Lung (tissue), 11 donors: ENCODE measurements at regions not wholly inside any gene's neighbourhood (a gene's known extent, or its start where the extent isn't known, plus 50 kb on each side); places are given as distances from the start of the nearest gene placed in this dataset.

Experiments used
- ATAC-seq: fragments of 200-7000 bp; cut with Tn5 transposase; one replicate; pipeline ENCODE4 v1.9.1; 2020; ENCODE audit warnings: moderate number of reproducible peaks; ENCODE audit not compliant: insufficient read depth, low FRiP score
- DNase-seq, 3 donors: peaks; one replicate each; pipeline ENCODE4 v3.0.0-alpha.2; 2013 to 2017
- H3K27ac ChIP-seq, 2 donors: one replicate each; pipeline ENCODE4 v1.5.1; 2013; ENCODE audit warnings: mild to moderate bottlenecking in 2 of 2, moderate library complexity in 2 of 2, control low read depth in 1 of 2, inconsistent platforms in 1 of 2, low read depth in 1 of 2, low read length in 1 of 2
- H3K27me3 ChIP-seq, 3 donors: one replicate each; pipeline ENCODE4 v1.5.1; 2013; ENCODE audit warnings: low read length in 2 of 3; ENCODE audit not compliant: control insufficient read depth in 3 of 3, insufficient read depth in 3 of 3
- H3K36me3 ChIP-seq, 4 donors: one replicate each; pipeline ENCODE4 v1.5.1; 2013; ENCODE audit warnings: low read length in 4 of 4, mild to moderate bottlenecking in 1 of 4, moderate library complexity in 1 of 4; ENCODE audit not compliant: control insufficient read depth in 4 of 4, insufficient read depth in 4 of 4
- H3K4me1 ChIP-seq, 5 donors: one replicate each; pipeline ENCODE4 v1.5.1; 2013; ENCODE audit warnings: low read length in 5 of 5, mild to moderate bottlenecking in 2 of 5, moderate library complexity in 1 of 5; ENCODE audit not compliant: control insufficient read depth in 5 of 5, insufficient read depth in 5 of 5
- H3K4me3 ChIP-seq: one replicate; pipeline ENCODE4 v1.5.1; 2013; ENCODE audit warnings: mild to moderate bottlenecking, control low read depth, moderate library complexity
- H3K9ac ChIP-seq, 2 donors: one replicate each; pipeline ENCODE4 v1.5.1; 2013; ENCODE audit warnings: low read length in 2 of 2, control low read depth in 1 of 2; ENCODE audit not compliant: insufficient read depth in 1 of 2
- H3K9me3 ChIP-seq, 4 donors: one replicate each; pipeline ENCODE4 v1.5.1; 2013; ENCODE audit warnings: low read length in 3 of 4, mild to moderate bottlenecking in 1 of 4, moderate library complexity in 1 of 4; ENCODE audit not compliant: control insufficient read depth in 4 of 4, insufficient read depth in 3 of 4
- CTCF ChIP-seq: IDR thresholded peaks from 2 replicates; pipeline ENCODE4 v1.5.1; 2012; ENCODE audit warnings: mild to moderate bottlenecking; ENCODE audit errors: control extremely low read depth, extremely low read depth
- WGBS, 2 donors: extraction: QIAGEN DNeasy Blood & Tissue Kit; methylation state at CpG; one replicate each; pipeline ENCODE4 v1.1.7; 2013; 5-methylcytosine and 5-hydroxymethylcytosine counted together
- donor health status: control.
- donor health status: control.
- donor health status: Bipolar disorder and iron deficiency.
- donor health status: healthy.
- donor health status: DM: yes; HTN: yes; CAD: no.

GRCh38 chr11:27216270-27217149 lies 146.5 kb downstream of the CCDC34 start:
- Histone ChIP-seq H3K4me1 (peaks cover 0 to 34% (median 13%) of the 10 kb centered on the region in 5 donors), H3K27me3 (peaks cover 0 to 3% (median 0%) of the 10 kb centered on the region in 3 donors), H3K9me3 (no peaks in the 10 kb centered on the region), H3K9ac (no peak overlapping the region), H3K36me3 (no peaks in the 10 kb centered on the region), H3K27ac (peak overlapping the region in 1 of 2 donors; percentile 39), H3K4me3 (no peak overlapping the region)
- ATAC-seq = no peak
- WGBS, 2 donors = 27 to 37% methylated on average over 5 of the region's 5 CpGs
- no peak for TF ChIP-seq CTCF
- peak; percentile 95 to 98 (median 96) for DNase-seq

GRCh38 chr11:27215471-27216269 lies 147.3 kb downstream of the CCDC34 start:
- Histone ChIP-seq H3K27ac (peak overlapping the region in 1 of 2 donors; percentile 39), H3K4me1 (peaks cover 0 to 34% (median 13%) of the 10 kb centered on the region in 5 donors), H3K36me3 (no peaks in the 10 kb centered on the region), H3K9ac (no peak overlapping the region), H3K27me3 (peaks cover 0 to 3% (median 0%) of the 10 kb centered on the region in 3 donors), H3K4me3 (no peak overlapping the region), H3K9me3 (no peaks in the 10 kb centered on the region)
- WGBS, 2 donors = 54 to 73% methylated on average over 6 of the region's 6 CpGs
- no peak for TF ChIP-seq CTCF
- ATAC-seq = peak; percentile 30
- DNase-seq = peak in 2 of 3 donors; percentile 37 to 61

GRCh38 chr11:27214713-27215112 lies 148.3 kb downstream of the CCDC34 start:
- H3K9me3 ChIP-seq = no peaks in the 10 kb centered on the region
- no peak overlapping the region for H3K9ac ChIP-seq
- no peak for ATAC-seq
- no peak for DNase-seq
- peaks cover 0 to 3% (median 0%) of the 10 kb centered on the region in 3 donors for H3K27me3 ChIP-seq
- no peak overlapping the region for H3K27ac ChIP-seq
- 86 to 96% methylated on average over 5 of the region's 5 CpGs for WGBS, 2 donors
- no peak overlapping the region for H3K4me3 ChIP-seq
- H3K4me1 ChIP-seq = peaks cover 0 to 34% (median 13%) of the 10 kb centered on the region in 5 donors
- no peak for TF ChIP-seq CTCF
- H3K36me3 ChIP-seq = no peaks in the 10 kb centered on the region
